Nephron progenitor cell (in vitro differentiated cells): ENCODE measurements at regions not wholly inside any gene's neighbourhood (a gene's known extent, or its start where the extent isn't known, plus 50 kb on each side); places are given as distances from the start of the nearest gene placed in this dataset.

Experiments
- DNase-seq: peaks from one replicate; pipeline ENCODE4 v3.0.0; 2021
- H3K27ac Mint-ChIP-seq: 2 replicates; pipeline ENCODE4 v1.8.0; 2021; ENCODE audit warnings: mild to moderate bottlenecking, moderate library complexity, mixed read lengths
- H3K27me3 Mint-ChIP-seq: 2 replicates; pipeline ENCODE4 v1.8.0; 2021; ENCODE audit warnings: mild to moderate bottlenecking, low read depth, mixed read lengths; ENCODE audit not compliant: poor library complexity
- H3K36me3 Mint-ChIP-seq: 2 replicates; pipeline ENCODE4 v1.8.0; 2021; ENCODE audit warnings: low read depth, mixed read lengths
- H3K4me1 Mint-ChIP-seq: 2 replicates; pipeline ENCODE4 v1.8.0; 2021; ENCODE audit warnings: mixed read lengths
- H3K4me3 Mint-ChIP-seq: 2 replicates; pipeline ENCODE4 v1.8.0; 2021; ENCODE audit warnings: mild to moderate bottlenecking, moderate library complexity, mixed read lengths
- H3K9me3 Mint-ChIP-seq: 2 replicates; pipeline ENCODE4 v1.8.0; 2021; ENCODE audit warnings: mild to moderate bottlenecking, moderate library complexity, mixed read lengths
- TF ChIP-seq, protein P1 (sequence below): fragments of 200-600 bp; sonication (generic); IDR thresholded peaks from 2 replicates; pipeline ENCODE4 v1.5.0; 2021; ENCODE audit warnings: antibody characterized with exemption

DNA sequence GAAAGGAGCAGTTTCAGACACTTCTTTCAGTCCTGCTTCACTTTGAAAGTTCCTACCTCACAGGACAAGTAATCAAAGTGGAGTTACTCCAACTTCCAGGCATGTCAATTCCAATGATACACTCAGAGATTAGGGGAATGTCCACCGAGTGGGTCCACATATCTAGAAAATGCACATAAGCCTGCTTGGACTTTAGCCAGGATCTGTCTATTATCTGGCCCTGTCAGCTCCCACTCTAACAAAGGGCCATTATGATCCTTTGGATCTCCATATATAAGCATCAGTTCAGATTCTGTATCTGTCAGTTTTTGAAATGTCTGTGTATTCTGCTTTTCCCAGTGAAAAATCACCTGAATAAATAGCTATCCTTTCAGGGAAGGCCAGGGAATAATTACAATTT lies 112.9 kb upstream of the ATXN7L3B start:
- Mint-ChIP-seq H3K27me3 (no peaks in the 10 kb centered on the region), H3K9me3 (no peaks in the 10 kb centered on the region), H3K27ac (no peak overlapping the region), H3K4me3 (no peak overlapping the region), H3K4me1 (no peaks in the 10 kb centered on the region), H3K36me3 (no peaks in the 10 kb centered on the region)
- TF ChIP-seq, protein P1, sequence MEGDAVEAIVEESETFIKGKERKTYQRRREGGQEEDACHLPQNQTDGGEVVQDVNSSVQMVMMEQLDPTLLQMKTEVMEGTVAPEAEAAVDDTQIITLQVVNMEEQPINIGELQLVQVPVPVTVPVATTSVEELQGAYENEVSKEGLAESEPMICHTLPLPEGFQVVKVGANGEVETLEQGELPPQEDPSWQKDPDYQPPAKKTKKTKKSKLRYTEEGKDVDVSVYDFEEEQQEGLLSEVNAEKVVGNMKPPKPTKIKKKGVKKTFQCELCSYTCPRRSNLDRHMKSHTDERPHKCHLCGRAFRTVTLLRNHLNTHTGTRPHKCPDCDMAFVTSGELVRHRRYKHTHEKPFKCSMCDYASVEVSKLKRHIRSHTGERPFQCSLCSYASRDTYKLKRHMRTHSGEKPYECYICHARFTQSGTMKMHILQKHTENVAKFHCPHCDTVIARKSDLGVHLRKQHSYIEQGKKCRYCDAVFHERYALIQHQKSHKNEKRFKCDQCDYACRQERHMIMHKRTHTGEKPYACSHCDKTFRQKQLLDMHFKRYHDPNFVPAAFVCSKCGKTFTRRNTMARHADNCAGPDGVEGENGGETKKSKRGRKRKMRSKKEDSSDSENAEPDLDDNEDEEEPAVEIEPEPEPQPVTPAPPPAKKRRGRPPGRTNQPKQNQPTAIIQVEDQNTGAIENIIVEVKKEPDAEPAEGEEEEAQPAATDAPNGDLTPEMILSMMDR = no peak
- DNase-seq = no peak

DNA sequence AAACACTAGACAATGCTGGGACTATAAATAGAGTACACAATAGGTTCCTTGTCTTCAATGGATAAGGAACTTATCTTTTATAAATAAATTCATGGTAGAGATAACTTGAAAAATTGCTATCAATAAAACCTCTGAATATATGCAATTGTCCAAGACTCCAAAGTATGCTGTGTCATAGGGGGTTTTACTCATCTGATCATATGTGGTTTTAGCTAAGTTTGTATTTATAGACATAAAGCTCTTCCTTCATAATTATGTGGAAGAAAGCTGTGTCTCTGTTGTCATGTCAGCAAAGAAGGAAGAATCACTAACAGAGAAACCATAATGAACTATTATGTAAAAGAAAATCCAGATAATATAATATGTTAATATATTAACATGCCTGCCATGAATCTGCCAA lies 111.5 kb upstream of the ATXN7L3B start:
- H3K4me3 Mint-ChIP-seq = no peak overlapping the region
- H3K36me3 Mint-ChIP-seq = no peaks in the 10 kb centered on the region
- no peaks in the 10 kb centered on the region for H3K9me3 Mint-ChIP-seq
- no peaks in the 10 kb centered on the region for H3K4me1 Mint-ChIP-seq
- TF ChIP-seq, protein P1 = no peak
- peaks cover 3% of the 10 kb centered on the region for H3K27me3 Mint-ChIP-seq
- no peak for DNase-seq
- no peak overlapping the region for H3K27ac Mint-ChIP-seq

DNA sequence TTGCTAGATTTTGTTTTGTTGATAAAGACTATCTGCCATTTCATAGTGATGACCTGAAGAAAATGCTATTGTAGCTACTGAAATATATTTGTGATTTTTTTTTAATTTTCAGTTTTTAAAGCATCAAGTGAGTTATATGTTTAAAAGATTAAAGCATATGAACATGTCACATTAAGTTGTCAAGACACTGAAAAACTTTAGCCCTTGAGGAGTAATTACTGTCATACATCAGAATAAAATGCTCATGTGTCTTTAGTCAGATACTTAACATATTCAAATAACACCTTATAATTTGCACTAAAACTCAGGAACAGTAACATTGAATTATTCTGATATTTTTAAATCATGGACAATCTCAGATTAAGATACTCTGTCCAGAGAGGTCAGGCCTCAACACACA lies 108.1 kb upstream of the ATXN7L3B start:
- no peaks in the 10 kb centered on the region for H3K4me1 Mint-ChIP-seq
- no peaks in the 10 kb centered on the region for H3K36me3 Mint-ChIP-seq
- peaks cover 3% of the 10 kb centered on the region for H3K27me3 Mint-ChIP-seq
- H3K4me3 Mint-ChIP-seq = no peak overlapping the region
- no peaks in the 10 kb centered on the region for H3K9me3 Mint-ChIP-seq
- DNase-seq = no peak
- TF ChIP-seq, protein P1 = no peak
- no peak overlapping the region for H3K27ac Mint-ChIP-seq

DNA sequence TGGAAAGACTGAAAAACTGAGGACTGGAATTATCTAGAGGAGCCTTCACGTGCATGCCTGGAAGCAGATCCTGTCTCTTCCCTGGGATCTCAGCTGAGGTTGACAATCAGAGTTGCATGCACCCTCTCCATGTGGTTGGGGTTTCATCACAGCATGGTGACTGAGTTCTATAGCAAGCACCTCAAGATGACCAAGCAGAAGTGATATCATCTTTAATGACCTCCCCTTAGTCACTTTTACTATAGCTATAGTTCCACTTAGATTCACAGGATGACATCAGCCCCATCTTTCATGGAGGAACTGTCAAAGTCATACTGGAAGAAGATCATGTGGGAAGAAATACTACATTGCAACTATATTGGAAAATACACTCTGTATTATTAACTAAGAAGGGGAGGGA lies 105.8 kb upstream of the ATXN7L3B start:
- H3K27ac Mint-ChIP-seq = no peak overlapping the region
- no peaks in the 10 kb centered on the region for H3K9me3 Mint-ChIP-seq
- DNase-seq = no peak
- no peak overlapping the region for H3K4me3 Mint-ChIP-seq
- peaks cover 3% of the 10 kb centered on the region for H3K27me3 Mint-ChIP-seq
- H3K4me1 Mint-ChIP-seq = no peaks in the 10 kb centered on the region
- no peaks in the 10 kb centered on the region for H3K36me3 Mint-ChIP-seq
- TF ChIP-seq, protein P1 = no peak

DNA sequence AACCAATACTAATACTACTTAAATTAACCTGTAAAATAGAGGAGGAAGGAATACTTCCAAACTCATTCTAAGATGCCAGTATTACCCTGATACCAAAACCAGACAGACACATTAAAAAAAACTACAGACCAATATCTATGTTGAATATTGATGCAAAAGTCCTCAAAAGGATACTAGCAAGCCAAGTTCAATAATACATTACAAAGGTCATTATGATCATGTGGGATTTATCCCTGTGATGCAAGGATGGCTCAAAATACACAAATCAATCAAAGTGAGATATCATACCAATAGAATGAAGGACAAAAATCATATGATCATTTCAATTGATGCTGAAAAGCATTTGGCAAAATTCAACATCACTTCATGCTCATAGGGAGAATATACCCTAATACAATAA lies 97.2 kb upstream of the ATXN7L3B start:
- Mint-ChIP-seq H3K4me1 (peaks cover 4% of the 10 kb centered on the region), H3K27me3 (no peaks in the 10 kb centered on the region), H3K36me3 (no peaks in the 10 kb centered on the region), H3K9me3 (no peaks in the 10 kb centered on the region), H3K27ac (no peak overlapping the region), H3K4me3 (no peak overlapping the region)
- no peak for DNase-seq
- TF ChIP-seq, protein P1 = no peak

DNA sequence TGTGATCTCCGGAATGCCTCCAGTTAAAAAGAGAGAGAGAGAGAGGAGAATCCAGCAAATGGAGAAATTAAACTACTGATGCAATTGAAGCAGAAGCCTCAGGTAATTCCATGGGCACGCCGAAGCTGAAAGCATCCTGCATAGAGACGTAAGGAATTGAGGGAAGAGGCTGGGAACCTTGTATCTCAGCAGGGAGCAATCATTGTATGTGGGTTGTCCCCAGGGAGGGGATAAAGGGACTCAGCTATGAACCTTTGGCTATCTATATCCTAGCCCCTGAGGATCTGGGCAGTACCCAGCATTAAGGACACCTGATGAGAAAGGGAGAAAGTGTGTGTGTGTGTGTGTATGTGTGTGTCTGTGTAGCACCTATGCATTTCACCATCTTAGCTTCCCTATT lies 95.8 kb upstream of the ATXN7L3B start:
- Mint-ChIP-seq H3K27ac (no peak overlapping the region), H3K4me3 (no peak overlapping the region), H3K4me1 (peaks cover 4% of the 10 kb centered on the region), H3K36me3 (no peaks in the 10 kb centered on the region), H3K9me3 (no peaks in the 10 kb centered on the region), H3K27me3 (no peaks in the 10 kb centered on the region)
- no peak for DNase-seq
- TF ChIP-seq, protein P1 = no peak
